ENCODE measurements at regions not wholly inside any gene's neighbourhood (a gene's known extent, or its start where the extent isn't known, plus 50 kb on each side); places are given as distances from the start of the nearest gene placed in this dataset.

GRCh38 chr14:46322076-46322475 lies 329.5 kb downstream of the RPL10L start:
- TF ChIP-seq ISL1 (CRISPR knock-in tag; IDR thresholded peaks at IDR 0.05) = no peak
- TF ChIP-seq ARNTL (CRISPR knock-in tag; IDR thresholded peaks at IDR 0.05; ENCODE audit: borderline replicate concordance, low read depth) = no peak
- no peak for TF ChIP-seq SNAI2 (CRISPR knock-in tag; IDR thresholded peaks at IDR 0.05)
- TF ChIP-seq RARB (CRISPR knock-in tag; IDR thresholded peaks at IDR 0.05) = no peak
- TF ChIP-seq ZNF8 (CRISPR knock-in tag; IDR thresholded peaks at IDR 0.05) = no peak
- TF ChIP-seq ZNF70 (CRISPR knock-in tag; IDR thresholded peaks at IDR 0.05) = no peak

All from SK-N-SH treated with all-trans-retinoic acid at 6 μM for 48 hours (cell line).